ENCODE measurements at regions not wholly inside any gene's neighbourhood (a gene's known extent, or its start where the extent isn't known, plus 50 kb on each side); places are given as distances from the start of the nearest gene placed in this dataset.
A peak's percentile ranks its signal among the peaks of the same experiment; 100 is the strongest.
"Not testable (repeated sequence)": the region's sequence is repeated elsewhere in the genome, so short reads cannot be mapped to it uniquely, and the experiment has no call there.

DNA sequence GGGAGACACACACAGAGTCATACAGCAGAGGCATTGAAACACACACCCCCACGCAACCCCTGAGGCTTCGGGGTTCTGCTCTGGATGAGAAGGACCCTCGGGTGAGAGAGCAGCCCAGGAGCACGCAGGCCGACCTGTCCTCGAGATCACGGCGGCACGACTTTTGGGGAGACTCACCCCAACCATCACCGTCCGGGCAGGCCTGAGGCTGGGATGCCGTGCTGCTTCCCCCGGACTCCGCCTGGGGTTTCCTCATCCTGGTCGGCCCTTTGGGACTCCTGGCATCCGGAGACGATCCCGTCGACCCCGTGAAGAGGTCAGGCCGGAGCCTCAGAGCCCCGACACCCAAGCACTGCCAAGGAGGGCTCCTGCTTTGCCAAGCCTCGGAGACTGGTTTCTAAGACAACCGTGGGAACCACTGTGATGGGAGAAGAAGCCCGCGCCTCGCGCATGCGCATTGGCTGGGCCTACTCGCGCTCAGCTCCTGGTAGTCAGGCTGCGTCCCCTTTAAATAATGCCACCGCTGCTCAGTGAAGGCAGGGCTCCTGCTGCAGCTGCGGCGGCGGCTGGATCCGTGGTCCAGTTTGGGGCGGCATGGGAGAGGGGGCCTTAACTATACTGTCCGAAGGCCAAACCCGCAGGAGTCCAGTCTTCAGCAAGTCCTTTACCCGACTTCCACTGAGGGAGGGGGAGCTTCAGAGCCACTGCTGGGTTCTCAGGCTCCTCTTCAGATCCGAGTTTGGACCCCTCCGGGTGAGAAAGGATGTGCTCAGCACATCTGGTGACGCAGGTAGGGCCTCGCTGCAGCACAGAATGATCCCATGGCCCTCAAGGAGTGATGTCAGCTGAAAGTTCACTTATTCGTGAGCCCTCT, 171.4 kb upstream of the ZNF337 start:
- peak; percentile 39 for DNase-seq (ENCODE audit: insufficient read length, low spot score)
- no peak for FAIRE-seq

DNA sequence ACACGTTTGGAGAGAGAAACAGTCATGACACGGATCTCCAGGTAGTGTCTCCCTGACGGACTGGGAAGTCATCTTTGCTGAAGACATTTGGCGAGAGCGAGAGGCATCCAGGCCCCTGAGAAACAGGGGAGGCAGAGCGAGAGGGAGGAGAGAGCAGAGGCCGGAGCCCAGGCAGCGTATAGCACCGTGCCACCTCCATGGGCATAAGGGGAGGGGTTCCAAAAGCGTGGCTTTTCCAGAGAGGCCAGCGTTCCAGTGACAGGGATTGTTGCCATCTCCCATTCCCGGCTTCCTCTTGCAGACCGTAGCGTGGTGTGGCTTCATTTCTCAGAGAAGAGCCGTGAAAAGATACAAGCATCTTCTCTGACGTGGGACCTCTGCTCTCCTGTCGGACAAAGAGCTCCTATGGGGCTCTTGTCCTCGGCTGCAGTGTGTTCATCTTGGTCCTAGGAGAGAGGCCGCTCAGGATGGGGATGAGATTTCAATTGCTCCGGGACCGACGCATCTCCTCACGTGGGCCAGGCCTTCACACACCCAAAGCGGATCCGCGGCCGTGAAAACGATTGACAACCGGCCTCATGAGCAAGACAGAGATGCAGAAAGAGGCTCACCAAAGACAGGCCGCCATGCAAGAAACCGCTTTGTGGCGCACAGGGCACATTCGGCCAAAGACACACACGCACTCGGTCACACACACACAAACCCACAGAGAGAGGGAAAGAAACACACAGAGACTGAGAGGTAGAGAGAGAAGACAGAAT, 170.5 kb upstream of the ZNF337 start:
- FAIRE-seq = not testable (repeated sequence)

GRCh38 chr20:25865715-25866656, 169.3 kb upstream of the ZNF337 start:
- FAIRE-seq = no peak
- DNase-seq (ENCODE audit: insufficient read length, low spot score) = peak; percentile 28

More for the DNA sequence above, 170.5 kb upstream of the ZNF337 start:
- DNase-seq (ENCODE audit: insufficient read length, low spot score) = not testable (repeated sequence)

- not testable (repeated sequence) for DNase-seq (ENCODE audit: insufficient read length, low spot score); FAIRE-seq
These were observed 168.5 kb upstream of the ZNF337 start for GRCh38 chr20:25864963-25865714.

GRCh38 chr20:25864326-25864962, 167.8 kb upstream of the ZNF337 start:
- FAIRE-seq (no peak), DNase-seq (ENCODE audit: insufficient read length, low spot score) (no peak)

DNA sequence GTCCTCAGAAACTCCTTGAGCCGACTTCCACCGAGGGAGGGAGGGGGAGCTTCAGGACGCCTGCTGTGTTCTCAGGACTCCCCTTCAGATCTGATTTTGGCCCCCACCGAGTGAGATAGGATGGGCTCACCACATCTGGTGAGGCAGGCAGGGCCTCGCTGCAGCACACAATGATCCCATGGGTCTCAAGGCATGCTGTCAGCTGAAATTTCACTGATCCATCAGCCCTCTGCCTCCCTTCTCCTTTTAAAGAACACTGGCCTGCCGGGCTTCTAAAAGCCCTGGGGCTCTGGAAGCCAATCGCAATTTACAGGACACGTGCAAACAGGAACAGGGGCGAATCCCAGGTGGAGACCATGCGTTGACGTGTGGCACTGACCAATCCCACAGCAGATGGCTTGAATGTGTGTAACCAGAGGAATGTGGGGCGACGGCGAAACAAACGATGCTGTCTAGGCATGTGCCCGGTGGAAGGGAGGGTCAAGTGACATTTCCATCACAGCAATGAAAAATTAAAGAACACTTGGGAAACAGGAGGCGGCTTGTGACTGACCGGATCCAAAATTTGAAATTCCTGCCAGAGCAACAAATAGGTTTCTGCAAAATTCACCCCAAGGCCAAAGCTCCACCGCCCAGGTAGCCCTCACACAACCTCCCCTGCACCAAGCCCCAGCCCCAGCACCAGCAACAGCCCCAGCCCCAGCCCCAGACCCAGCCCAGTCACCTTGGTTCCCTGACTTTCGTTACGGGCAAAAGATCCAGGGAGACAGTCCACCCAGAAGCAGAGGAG, 167.1 kb upstream of the ZNF337 start:
- FAIRE-seq (no peak), DNase-seq (ENCODE audit: insufficient read length, low spot score) (no peak)

GRCh38 chr20:25862967-25863530, 166.4 kb upstream of the ZNF337 start:
- FAIRE-seq = peak; percentile 8
- DNase-seq (ENCODE audit: insufficient read length, low spot score) = peak; percentile 14

GRCh38 chr20:25860531-25861150, 164.0 kb upstream of the ZNF337 start:
- DNase-seq (ENCODE audit: insufficient read length, low spot score) (no peak), FAIRE-seq (no peak)

- DNase-seq (ENCODE audit: insufficient read length, low spot score) (no peak), FAIRE-seq (no peak)
These were observed 163.2 kb upstream of the ZNF337 start for GRCh38 chr20:25859649-25860530.

GRCh38 chr20:25858495-25859425, 162.1 kb upstream of the ZNF337 start:
- FAIRE-seq = no peak
- no peak for DNase-seq (ENCODE audit: insufficient read length, low spot score)

DNA sequence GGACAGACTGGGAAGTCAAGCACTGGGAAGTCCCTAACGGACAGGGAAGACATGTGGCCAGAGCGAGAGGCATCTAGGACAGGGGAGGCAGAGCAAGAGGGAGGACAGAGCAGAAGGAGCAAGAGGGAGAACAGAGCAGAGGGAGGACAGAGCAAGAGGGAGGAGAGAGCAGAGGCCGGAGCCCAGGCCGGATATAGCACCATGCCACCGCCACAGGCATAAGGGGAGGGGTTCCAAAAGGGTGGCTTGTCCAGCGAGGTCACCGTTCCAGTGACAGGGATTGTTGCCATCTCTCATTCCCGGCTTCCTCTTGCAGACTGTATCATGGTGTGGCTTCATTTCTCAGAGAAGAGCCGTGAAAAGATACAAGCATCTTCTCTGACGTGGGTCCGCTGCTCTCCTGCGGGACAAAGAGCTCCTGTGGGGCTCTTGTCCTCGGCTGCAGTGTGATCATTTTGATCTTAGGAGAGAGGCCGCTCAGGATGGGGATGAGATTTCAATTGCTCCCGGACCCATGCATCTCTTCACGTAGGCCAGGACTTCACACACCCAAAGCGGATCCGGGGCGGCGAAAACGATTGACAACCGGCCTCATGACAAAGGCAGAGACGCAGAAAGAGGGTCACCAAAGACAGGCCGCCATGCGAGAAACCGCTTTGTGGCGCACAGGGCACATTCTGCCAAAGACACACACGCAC, 160.6 kb upstream of the ZNF337 start:
- not testable (repeated sequence) for FAIRE-seq; DNase-seq (ENCODE audit: insufficient read length, low spot score)

DNA sequence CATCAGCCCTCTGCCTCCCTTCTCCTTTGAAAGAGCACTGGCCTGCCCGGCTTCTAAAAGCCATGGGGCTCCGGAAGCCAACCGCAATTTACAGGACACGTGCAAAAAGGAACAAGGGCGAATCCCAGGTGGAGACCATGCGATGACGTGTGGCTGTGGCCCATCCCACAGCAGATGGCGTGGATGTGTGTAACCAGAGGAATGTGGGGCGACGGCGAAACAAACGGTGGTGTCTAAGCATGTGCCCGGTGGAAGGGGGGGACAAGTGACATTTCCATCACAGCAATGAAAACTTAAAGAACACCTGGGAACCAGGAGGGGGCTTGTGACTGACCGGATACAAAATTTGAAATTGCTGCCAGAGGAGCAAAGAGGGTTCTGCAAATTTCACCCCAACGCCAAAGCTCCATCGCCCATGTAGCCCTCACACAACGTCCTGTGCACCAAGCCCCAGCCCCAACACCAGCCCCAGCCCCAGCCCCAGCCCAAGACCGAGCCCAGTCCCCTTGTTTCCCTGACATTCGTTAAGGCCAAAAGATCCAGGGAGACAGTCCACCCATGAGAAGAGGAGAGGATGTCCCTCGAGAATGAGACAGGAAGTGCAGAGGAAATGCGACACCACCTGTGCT, 159.7 kb upstream of the ZNF337 start:
- no peak for FAIRE-seq

DNA sequence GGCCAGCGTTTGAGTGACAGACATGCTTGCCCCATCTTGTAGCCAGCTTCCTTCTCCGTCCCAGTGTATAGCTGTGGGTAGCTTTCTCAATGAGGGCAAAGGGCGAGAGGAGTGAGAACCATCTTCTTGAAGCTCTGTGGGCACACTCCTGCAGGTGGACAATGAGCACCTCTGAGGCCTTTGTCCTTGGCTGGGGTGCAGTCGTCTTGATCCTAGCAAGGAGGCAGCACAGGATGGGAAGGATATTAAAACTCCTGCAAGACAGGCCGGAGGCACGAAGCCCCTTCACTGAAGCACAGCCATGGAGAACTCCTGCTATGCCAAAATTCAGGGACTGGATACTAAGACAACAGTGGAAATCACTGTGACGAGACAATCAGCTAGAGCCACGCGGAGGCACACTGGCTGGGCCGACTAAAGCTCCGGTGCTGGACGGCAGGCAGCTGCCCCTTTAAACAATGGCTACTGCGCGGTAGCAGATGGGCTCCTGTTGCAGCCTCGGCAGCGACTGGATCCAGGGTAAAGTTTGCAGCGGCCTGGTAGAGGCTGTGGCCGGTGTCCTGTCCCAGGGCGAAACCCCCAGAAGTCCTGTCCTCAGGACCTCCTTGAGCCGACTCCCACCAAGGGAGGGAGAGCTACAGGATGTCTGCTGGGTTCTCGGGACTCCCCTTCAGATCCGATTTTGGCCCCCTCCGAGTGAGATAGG, 159.0 kb upstream of the ZNF337 start:
- FAIRE-seq; DNase-seq (ENCODE audit: insufficient read length, low spot score): not testable (repeated sequence)

More for the DNA sequence above, 159.7 kb upstream of the ZNF337 start:
- no peak for DNase-seq (ENCODE audit: insufficient read length, low spot score)

DNA sequence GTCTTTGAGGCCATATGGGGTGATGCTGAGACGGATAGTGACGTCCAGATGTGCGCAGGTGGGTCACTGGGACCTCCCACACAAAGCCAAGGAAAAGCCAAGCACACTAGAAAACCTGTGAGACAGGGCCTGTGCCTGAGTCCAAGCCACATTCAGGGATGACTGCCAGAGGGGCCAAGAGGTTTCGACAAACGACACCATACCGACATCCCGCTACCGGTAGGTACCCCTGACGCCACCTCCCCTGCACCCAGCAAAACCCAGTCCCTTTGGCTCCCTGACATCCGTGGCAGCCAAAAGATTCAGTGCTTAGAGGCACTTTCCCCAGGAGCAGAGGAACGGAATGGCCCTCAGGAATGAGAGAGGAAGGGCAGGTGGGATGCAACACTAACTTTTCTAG, 158.0 kb upstream of the ZNF337 start:
- not testable (repeated sequence) for FAIRE-seq; DNase-seq (ENCODE audit: insufficient read length, low spot score)

Data from GM19239 (cell line).